ENCODE measurements at regions not wholly inside any gene's neighbourhood (a gene's known extent, or its start where the extent isn't known, plus 50 kb on each side); places are given as distances from the start of the nearest gene placed in this dataset.

GRCh38 chr18:31213641-31214040 is 51.0 kb upstream of the DSC1 start:
- no peak for DNase-seq (ENCODE audit: low spot score)

DNA sequence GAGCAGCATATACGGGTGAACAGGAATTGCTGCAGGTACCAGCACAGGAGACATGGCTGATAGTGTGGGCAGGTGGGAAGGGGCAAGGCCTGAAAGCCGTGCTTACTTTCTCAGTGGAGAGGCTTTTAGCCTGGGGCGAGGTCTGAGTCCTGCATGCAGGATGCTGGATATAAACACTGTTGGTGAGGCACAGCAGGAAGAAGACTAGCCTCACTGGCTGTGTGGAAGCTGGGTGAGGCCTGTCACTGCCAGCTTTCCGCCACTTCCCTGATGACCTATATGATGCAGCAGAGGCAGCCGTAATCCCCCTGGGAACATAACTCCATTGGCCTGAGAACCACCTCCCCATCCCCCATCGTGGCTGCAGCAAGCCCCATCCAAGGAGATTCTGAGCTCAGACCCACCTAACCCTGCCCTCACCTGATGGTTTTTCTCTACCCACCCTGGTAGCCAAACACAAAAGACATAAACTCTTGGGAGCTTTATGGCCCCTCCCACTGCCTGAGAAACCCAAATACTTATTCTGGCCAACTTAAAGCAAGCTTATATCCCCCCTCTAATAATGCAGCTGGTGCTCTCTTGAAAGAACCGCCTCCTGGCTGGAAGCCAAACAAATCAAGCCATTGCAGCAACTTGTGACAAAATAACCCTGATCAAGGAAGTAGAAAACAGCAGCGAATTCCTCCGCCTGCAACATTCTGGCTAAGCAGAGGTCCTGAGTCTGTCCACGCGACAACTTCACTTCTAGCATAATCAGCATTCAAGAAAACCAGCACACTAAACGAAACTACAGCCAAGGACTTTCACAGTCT is 54.6 kb upstream of the DSC1 start:
- no peak for DNase-seq (ENCODE audit: low spot score)

- DNase-seq (ENCODE audit: low spot score), result no peak
Observed at GRCh38 chr18:31218671-31219383, 56.2 kb upstream of the DSC1 start.

DNA sequence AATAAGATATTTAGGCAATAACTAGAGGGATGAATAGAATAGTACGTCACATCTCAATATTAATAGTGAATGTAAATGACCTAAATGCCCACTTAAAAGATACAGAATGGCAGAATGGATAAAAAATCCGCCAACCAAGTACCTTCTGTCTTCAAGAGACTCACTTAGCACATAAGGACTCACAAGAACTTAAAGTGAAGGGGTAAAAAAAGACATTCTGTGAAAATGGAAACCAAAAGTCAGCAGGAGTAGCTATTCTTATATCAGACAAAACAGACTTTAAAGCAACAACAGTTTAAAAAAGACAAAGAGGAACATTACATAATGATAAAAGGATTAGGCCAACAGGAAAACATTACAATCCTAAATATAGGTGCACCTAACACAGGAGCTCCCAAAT is 56.7 kb upstream of the DSC1 start:
- no peak for DNase-seq (ENCODE audit: low spot score)

- DNase-seq (ENCODE audit: low spot score), result no peak
Observed at GRCh38 chr18:31223371-31223770, 60.7 kb upstream of the DSC1 start.

DNA sequence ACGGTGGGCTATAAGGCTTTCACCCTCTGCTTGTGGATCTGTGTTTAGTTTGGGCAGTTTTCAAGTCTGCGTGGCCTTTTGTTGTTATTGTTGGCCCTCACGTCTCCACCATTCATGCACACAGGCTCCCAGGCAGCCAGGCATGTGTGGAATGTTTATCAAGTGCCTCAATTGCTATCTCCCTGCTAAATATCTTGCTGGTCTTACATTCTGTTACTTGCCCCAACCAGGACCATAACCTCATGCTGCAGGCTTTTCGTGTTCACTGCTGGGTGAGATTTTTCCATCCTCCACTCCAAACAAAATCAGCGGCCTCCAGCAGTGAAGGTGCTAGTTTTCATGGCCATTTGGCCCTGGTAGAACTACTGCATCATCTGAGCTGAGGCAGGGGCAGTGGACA is 63.0 kb upstream of the DSC1 start:
- DNase-seq (ENCODE audit: low spot score), result no peak

- DNase-seq (ENCODE audit: low spot score), result no peak
Observed at GRCh38 chr18:31227497-31228229, 65.0 kb upstream of the DSC1 start.

DNA sequence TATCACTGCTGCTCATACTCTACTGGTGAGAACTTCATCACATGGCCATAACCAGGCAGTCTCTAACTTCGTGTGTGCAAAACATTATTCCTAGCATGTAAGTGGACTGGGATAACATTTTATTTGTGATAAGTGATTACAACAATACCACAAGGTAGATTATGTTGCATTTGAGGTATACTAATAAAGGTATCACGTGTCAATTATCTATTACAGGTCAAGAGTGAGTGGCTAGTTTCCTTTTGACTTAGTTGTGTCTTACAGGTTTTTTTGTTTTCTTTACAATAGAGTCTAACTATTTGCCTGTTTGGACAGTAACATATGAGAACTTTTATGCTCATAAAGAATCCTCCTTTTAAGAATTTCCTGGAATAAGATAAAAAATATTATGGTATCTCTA is 67.2 kb upstream of the DSC1 start:
- DNase-seq (ENCODE audit: low spot score), result no peak

- DNase-seq (ENCODE audit: low spot score), result peak; percentile 27
Observed at GRCh38 chr18:31230495-31230894, 67.8 kb upstream of the DSC1 start.

DNA sequence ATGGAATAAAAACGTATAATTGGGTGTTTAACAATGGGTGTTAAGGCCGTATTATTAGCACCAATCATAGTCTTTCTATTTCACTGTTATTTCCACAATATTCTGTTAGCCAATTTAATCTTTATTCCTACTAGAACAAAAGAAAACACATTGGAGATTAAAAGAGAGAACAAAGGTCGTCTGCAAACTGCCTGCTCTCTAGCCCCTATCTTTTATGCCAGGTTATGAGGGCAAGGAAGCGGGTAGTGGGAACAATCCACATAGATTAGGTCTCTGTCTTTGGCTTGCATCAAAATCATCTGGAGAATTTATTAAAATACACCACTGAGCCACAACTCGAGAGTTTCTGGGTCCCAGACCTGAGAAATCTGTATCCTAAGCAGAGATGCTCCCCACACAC is 69.4 kb upstream of the DSC1 start:
- no peak for DNase-seq (ENCODE audit: low spot score)

DNA sequence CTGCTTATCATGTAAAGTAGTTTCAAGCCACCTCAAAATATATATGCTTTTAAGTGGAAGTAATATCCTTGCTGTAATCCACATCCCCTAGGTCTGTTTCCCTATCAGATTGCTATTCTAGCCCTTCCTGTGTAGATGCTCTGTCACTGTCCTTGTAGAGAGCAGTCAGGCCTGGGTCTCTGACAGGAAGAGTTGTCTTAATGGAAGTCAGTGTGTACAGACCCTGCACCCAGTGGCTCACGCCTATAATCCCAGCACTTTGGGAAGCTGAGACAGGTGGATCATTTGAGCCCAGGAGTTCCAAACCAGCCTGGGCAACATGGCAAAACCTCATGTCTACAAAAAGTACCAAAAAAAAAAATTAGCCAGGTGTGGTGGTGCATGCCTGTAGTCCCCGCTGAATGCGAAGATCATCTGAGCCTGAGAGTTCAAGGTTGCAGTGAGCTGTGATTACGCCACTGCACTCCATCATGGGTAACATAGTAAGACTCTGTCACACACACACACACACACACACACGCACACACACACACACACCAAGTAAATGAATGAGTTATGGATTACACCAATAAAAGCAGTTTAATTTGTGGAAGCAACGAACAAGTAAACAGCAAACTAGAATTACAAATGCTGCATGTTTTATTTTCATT is 70.2 kb upstream of the DSC1 start:
- DNase-seq (ENCODE audit: low spot score), result no peak

- no peak for DNase-seq (ENCODE audit: low spot score)
Observed at GRCh38 chr18:31233621-31234275, 71.1 kb upstream of the DSC1 start.

GRCh38 chr18:31235856-31236255 is 73.2 kb upstream of the DSC1 start:
- DNase-seq (ENCODE audit: low spot score), result no peak

DNA sequence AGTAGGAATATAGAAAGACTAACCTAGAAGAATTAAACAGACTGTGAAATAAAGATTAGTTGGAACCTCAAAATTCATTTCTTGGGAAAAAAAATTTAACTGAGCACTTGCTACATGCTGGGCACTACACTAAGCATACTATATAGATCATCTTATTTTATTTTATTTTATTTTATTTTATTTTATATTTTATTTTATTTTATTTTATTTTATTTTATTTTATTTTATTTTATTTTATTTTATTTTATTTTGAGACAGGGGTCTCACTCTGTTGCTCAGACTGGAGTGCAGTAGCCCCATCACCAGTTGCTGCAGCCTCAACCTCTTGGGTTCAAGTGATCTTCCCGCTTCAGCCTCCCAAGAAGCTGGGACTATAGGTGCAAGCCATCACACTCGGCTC is 74.5 kb upstream of the DSC1 start:
- no peak for DNase-seq (ENCODE audit: low spot score)

DNA sequence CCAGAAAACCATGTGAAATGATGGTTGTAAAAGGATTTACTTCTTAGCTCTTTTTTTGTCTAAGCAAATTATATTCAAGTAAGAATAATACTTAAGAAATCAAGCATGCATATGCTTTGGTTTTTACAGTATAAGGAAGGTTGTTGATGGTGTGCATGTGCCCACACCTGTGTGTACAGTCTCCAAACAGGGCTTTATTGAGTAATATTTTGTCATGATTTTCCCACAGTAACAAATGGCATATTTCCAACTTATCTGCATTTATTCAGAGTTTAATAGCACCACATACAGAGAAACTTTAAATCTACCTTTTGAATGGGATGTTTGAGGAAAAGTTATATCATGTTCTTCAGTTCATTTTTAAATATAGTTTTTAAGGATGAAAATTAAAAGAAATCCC is 76.5 kb upstream of the DSG1 start:
- no peak for DNase-seq (ENCODE audit: low spot score)

DNA sequence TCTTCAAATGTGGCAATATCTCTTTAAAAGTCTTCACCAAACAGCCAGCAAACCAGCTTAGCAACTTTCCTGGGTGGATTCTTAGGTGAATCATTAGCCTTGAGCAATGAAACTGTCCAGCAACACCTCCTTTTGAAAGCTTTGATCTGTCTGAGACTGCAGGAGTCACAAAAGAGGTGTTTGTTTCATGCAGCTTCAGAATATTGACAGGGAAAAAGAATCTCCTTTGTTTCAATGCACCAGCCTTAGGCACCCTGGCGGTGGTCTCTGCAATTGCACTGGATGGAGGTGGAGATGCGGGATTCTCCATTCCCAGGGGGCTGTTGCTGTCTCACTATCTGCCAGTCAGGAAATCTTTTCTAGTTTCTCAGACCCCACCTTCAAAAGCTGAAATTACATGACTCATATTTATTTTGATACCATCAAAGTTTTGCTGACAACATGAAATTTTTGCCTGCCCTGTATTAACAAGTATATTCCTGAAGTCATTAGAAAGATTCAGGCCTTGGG is 76.0 kb upstream of the DSG1 start:
- DNase-seq (ENCODE audit: low spot score), result no peak

- no peak for DNase-seq (ENCODE audit: low spot score)
Observed at GRCh38 chr18:31243740-31244512, 74.0 kb upstream of the DSG1 start.

- no peak for DNase-seq (ENCODE audit: low spot score)
Observed at GRCh38 chr18:31244771-31245394, 73.1 kb upstream of the DSG1 start.

DNA sequence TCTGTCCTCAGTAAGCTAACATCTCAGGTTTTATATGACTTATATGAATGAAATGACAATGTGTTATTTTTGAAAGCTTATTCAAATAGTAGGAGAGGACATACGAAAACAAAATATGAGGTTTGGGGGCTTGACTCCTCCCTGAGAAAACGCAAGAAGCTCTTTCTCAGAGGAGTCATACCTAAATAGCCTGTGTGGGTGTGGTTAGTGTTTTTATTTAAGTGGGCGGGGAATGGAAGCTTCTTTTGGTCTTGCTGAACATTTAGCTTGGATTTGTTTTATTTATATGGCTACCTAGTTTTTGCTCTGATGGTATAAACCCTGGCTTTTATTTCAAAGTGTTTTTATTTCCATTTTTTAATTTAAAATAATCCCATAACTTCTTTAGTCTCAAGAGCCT is 72.1 kb upstream of the DSG1 start:
- DNase-seq (ENCODE audit: low spot score), result no peak

- DNase-seq (ENCODE audit: low spot score), result no peak
Observed at GRCh38 chr18:31246460-31246859, 71.5 kb upstream of the DSG1 start.

Data from A172 (cell line).